ENCODE measurements at regions not wholly inside any gene's neighbourhood (a gene's known extent, or its start where the extent isn't known, plus 50 kb on each side); places are given as distances from the start of the nearest gene placed in this dataset.

GRCh38 chr3:145785668-145786067 is 375.3 kb downstream of the PLOD2 start:
- H3K79me1 ChIP-seq (replicated peaks; ENCODE audit: low read length, poor library complexity, severe bottlenecking), result no peaks in the 10 kb centered on the region
- no peak overlapping the region for H3K9ac ChIP-seq (ENCODE audit: low read length)
- H3K4ac ChIP-seq (ENCODE audit: low read depth in 1 of 2, low read length in 2 of 2), result no peak overlapping the region
- H2BK12ac ChIP-seq (ENCODE audit: low read length in 2 of 2), result no peak overlapping the region
- no peak overlapping the region for H3K14ac ChIP-seq (ENCODE audit: low read length in 2 of 2)
- H3K23ac ChIP-seq (ENCODE audit: low read length in 2 of 2), result no peak overlapping the region
- H3K4me1 ChIP-seq (ENCODE audit: control insufficient read depth, insufficient read depth, low read depth, low read length), result no peaks in the 10 kb centered on the region
- H3K27me3 ChIP-seq (ENCODE audit: control insufficient read depth in 1 of 2, insufficient read depth in 1 of 2, low read length in 2 of 2), result no peaks in the 10 kb centered on the region
- DNase-seq, result no peak
- no peak overlapping the region for H2BK5ac ChIP-seq (ENCODE audit: low read depth, low read length, poor library complexity, severe bottlenecking)
- H4K8ac ChIP-seq (ENCODE audit: low read length), result no peak overlapping the region
- H3K4me3 ChIP-seq (ENCODE audit: insufficient read depth in 1 of 2, low read depth in 1 of 2, low read length in 2 of 2), result no peak overlapping the region
- no peak overlapping the region for H2AK5ac ChIP-seq (ENCODE audit: low read length, severe bottlenecking)
- no peaks in the 10 kb centered on the region for H3K36me3 ChIP-seq (ENCODE audit: control insufficient read depth in 1 of 2, insufficient read depth in 2 of 2, low read depth in 1 of 2, low read length in 2 of 2)
- H3K27ac ChIP-seq (ENCODE audit: low read length, poor library complexity, severe bottlenecking), result no peak overlapping the region
- H2AFZ ChIP-seq (ENCODE audit: low read depth, low read length), result no peak overlapping the region
- H2BK120ac ChIP-seq (ENCODE audit: low read depth, low read length), result no peak overlapping the region
- no peaks in the 10 kb centered on the region for H3K9me3 ChIP-seq (ENCODE audit: control insufficient read depth, low read length)
- no peak overlapping the region for H4K91ac ChIP-seq (ENCODE audit: low read length)
- H3K4me2 ChIP-seq (ENCODE audit: low read length, poor library complexity, severe bottlenecking), result no peak overlapping the region
- H3K18ac ChIP-seq (ENCODE audit: low read depth in 1 of 2, low read length in 2 of 2), result no peak overlapping the region
- H2BK15ac ChIP-seq (ENCODE audit: low read depth, poor library complexity, severe bottlenecking), result no peak overlapping the region

GRCh38 chr3:145798007-145798406 is 363.0 kb downstream of the PLOD2 start:
- no peak overlapping the region for H2BK15ac ChIP-seq (ENCODE audit: low read depth, poor library complexity, severe bottlenecking)
- H3K4ac ChIP-seq (ENCODE audit: low read depth in 1 of 2, low read length in 2 of 2), result no peak overlapping the region
- H2BK5ac ChIP-seq (ENCODE audit: low read depth, low read length, poor library complexity, severe bottlenecking), result no peak overlapping the region
- no peak overlapping the region for H2AFZ ChIP-seq (ENCODE audit: low read depth, low read length)
- H4K8ac ChIP-seq (ENCODE audit: low read length), result no peak overlapping the region
- peaks cover 5% of the 10 kb centered on the region for H3K4me1 ChIP-seq (ENCODE audit: control insufficient read depth, insufficient read depth, low read depth, low read length)
- H3K23ac ChIP-seq (ENCODE audit: low read length in 2 of 2), result no peak overlapping the region
- H3K9ac ChIP-seq (ENCODE audit: low read length), result no peak overlapping the region
- no peak overlapping the region for H3K14ac ChIP-seq (ENCODE audit: low read length in 2 of 2)
- no peaks in the 10 kb centered on the region for H3K36me3 ChIP-seq (ENCODE audit: control insufficient read depth in 1 of 2, insufficient read depth in 2 of 2, low read depth in 1 of 2, low read length in 2 of 2)
- H3K27ac ChIP-seq (ENCODE audit: low read length, poor library complexity, severe bottlenecking), result no peak overlapping the region
- no peak overlapping the region for H2BK12ac ChIP-seq (ENCODE audit: low read length in 2 of 2)
- no peak overlapping the region for H3K4me2 ChIP-seq (ENCODE audit: low read length, poor library complexity, severe bottlenecking)
- no peak overlapping the region for H2BK120ac ChIP-seq (ENCODE audit: low read depth, low read length)
- H3K4me3 ChIP-seq (ENCODE audit: insufficient read depth in 1 of 2, low read depth in 1 of 2, low read length in 2 of 2), result no peak overlapping the region
- peaks cover 4% of the 10 kb centered on the region for H3K9me3 ChIP-seq (ENCODE audit: control insufficient read depth, low read length)
- no peaks in the 10 kb centered on the region for H3K27me3 ChIP-seq (ENCODE audit: control insufficient read depth in 1 of 2, insufficient read depth in 1 of 2, low read length in 2 of 2)
- 79% methylated on average over 3 of the region's 3 CpGs for WGBS
- no peak overlapping the region for H3K18ac ChIP-seq (ENCODE audit: low read depth in 1 of 2, low read length in 2 of 2)
- no peak overlapping the region for H4K91ac ChIP-seq (ENCODE audit: low read length)
- DNase-seq, result no peak
- H3K79me1 ChIP-seq (replicated peaks; ENCODE audit: low read length, poor library complexity, severe bottlenecking), result no peaks in the 10 kb centered on the region
- H2AK5ac ChIP-seq (ENCODE audit: low read length, severe bottlenecking), result no peak overlapping the region

GRCh38 chr3:145798696-145799537 is 362.1 kb downstream of the PLOD2 start:
- peak overlapping the region in 1 of 2 experiments; percentile 42 for H3K4me3 ChIP-seq (ENCODE audit: insufficient read depth in 1 of 2, low read depth in 1 of 2, low read length in 2 of 2)
- no peaks in the 10 kb centered on the region for H3K27me3 ChIP-seq (ENCODE audit: control insufficient read depth in 1 of 2, insufficient read depth in 1 of 2, low read length in 2 of 2)
- no peak overlapping the region for H3K4ac ChIP-seq (ENCODE audit: low read depth in 1 of 2, low read length in 2 of 2)
- no peaks in the 10 kb centered on the region for H3K36me3 ChIP-seq (ENCODE audit: control insufficient read depth in 1 of 2, insufficient read depth in 2 of 2, low read depth in 1 of 2, low read length in 2 of 2)
- H4K91ac ChIP-seq (ENCODE audit: low read length), result no peak overlapping the region
- no peak overlapping the region for H2BK5ac ChIP-seq (ENCODE audit: low read depth, low read length, poor library complexity, severe bottlenecking)
- no peak overlapping the region for H2BK120ac ChIP-seq (ENCODE audit: low read depth, low read length)
- no peak overlapping the region for H3K18ac ChIP-seq (ENCODE audit: low read depth in 1 of 2, low read length in 2 of 2)
- no peak overlapping the region for H2BK12ac ChIP-seq (ENCODE audit: low read length in 2 of 2)
- no peak overlapping the region for H3K23ac ChIP-seq (ENCODE audit: low read length in 2 of 2)
- no peak overlapping the region for H3K27ac ChIP-seq (ENCODE audit: low read length, poor library complexity, severe bottlenecking)
- no peak overlapping the region for H2BK15ac ChIP-seq (ENCODE audit: low read depth, poor library complexity, severe bottlenecking)
- no peak overlapping the region for H2AK5ac ChIP-seq (ENCODE audit: low read length, severe bottlenecking)
- peaks cover 5% of the 10 kb centered on the region for H3K4me1 ChIP-seq (ENCODE audit: control insufficient read depth, insufficient read depth, low read depth, low read length)
- WGBS, result 75% methylated on average over 9 of the region's 9 CpGs
- peak overlapping the region; percentile 31 for H3K9ac ChIP-seq (ENCODE audit: low read length)
- no peak overlapping the region for H4K8ac ChIP-seq (ENCODE audit: low read length)
- H3K9me3 ChIP-seq (ENCODE audit: control insufficient read depth, low read length), result peaks cover 4% of the 10 kb centered on the region
- no peak overlapping the region for H2AFZ ChIP-seq (ENCODE audit: low read depth, low read length)
- no peak overlapping the region for H3K14ac ChIP-seq (ENCODE audit: low read length in 2 of 2)
- H3K4me2 ChIP-seq (ENCODE audit: low read length, poor library complexity, severe bottlenecking), result no peak overlapping the region
- no peak for DNase-seq
- no peaks in the 10 kb centered on the region for H3K79me1 ChIP-seq (replicated peaks; ENCODE audit: low read length, poor library complexity, severe bottlenecking)

- Histone ChIP-seq H3K18ac (ENCODE audit: low read depth in 1 of 2, low read length in 2 of 2) (no peak overlapping the region), H3K14ac (ENCODE audit: low read length in 2 of 2) (no peak overlapping the region), H3K27ac (ENCODE audit: low read length, poor library complexity, severe bottlenecking) (no peak overlapping the region), H3K4me3 (ENCODE audit: insufficient read depth in 1 of 2, low read depth in 1 of 2, low read length in 2 of 2) (no peak overlapping the region), H3K79me1 (replicated peaks; ENCODE audit: low read length, poor library complexity, severe bottlenecking) (no peaks in the 10 kb centered on the region), H2BK15ac (ENCODE audit: low read depth, poor library complexity, severe bottlenecking) (no peak overlapping the region), H3K9me3 (ENCODE audit: control insufficient read depth, low read length) (no peaks in the 10 kb centered on the region), H3K27me3 (ENCODE audit: control insufficient read depth in 1 of 2, insufficient read depth in 1 of 2, low read length in 2 of 2) (no peaks in the 10 kb centered on the region), H2BK120ac (ENCODE audit: low read depth, low read length) (no peak overlapping the region), H3K36me3 (ENCODE audit: control insufficient read depth in 1 of 2, insufficient read depth in 2 of 2, low read depth in 1 of 2, low read length in 2 of 2) (no peaks in the 10 kb centered on the region), H2BK12ac (ENCODE audit: low read length in 2 of 2) (no peak overlapping the region), H4K8ac (ENCODE audit: low read length) (no peak overlapping the region), H2AFZ (ENCODE audit: low read depth, low read length) (no peak overlapping the region), H2BK5ac (ENCODE audit: low read depth, low read length, poor library complexity, severe bottlenecking) (no peak overlapping the region), H3K4me2 (ENCODE audit: low read length, poor library complexity, severe bottlenecking) (no peak overlapping the region), H3K9ac (ENCODE audit: low read length) (no peak overlapping the region), H3K23ac (ENCODE audit: low read length in 2 of 2) (no peak overlapping the region), H2AK5ac (ENCODE audit: low read length, severe bottlenecking) (no peak overlapping the region), H4K91ac (ENCODE audit: low read length) (no peak overlapping the region), H3K4ac (ENCODE audit: low read depth in 1 of 2, low read length in 2 of 2) (no peak overlapping the region), H3K4me1 (ENCODE audit: control insufficient read depth, insufficient read depth, low read depth, low read length) (peaks cover 5% of the 10 kb centered on the region)
- DNase-seq, result no peak
These were observed 359.3 kb downstream of the PLOD2 start for GRCh38 chr3:145801696-145802095.
